Adrenal gland (tissue), 9 donors: ENCODE measurements at regions not wholly inside any gene's neighbourhood (a gene's known extent, or its start where the extent isn't known, plus 50 kb on each side); places are given as distances from the start of the nearest gene placed in this dataset.
"Not testable (repeated sequence)": the region's sequence is repeated elsewhere in the genome, so short reads cannot be mapped to it uniquely, and the experiment has no call there.

Experiments
- DNase-seq, 7 donors: peaks; one replicate each; pipeline ENCODE4 v3.0.0-alpha.2; 2019 to 2020
- H3K27ac ChIP-seq, 5 donors: fragments of 200-600 bp; sonication (generic) in 4 of 5; 1 replicate in 3 of 5; 2 replicates in 2 of 5; pipeline versions ENCODE4 v1.5.1 to v1.8.0; 2016 to 2020; ENCODE audit warnings: mild to moderate bottlenecking in 1 of 5
- H3K27me3 ChIP-seq: fragments of 200-600 bp; 2 replicates; pipeline ENCODE4 v1.8.0; 2021
- H3K36me3 ChIP-seq, 2 donors: fragments of 200-600 bp; replicated peaks in 1 of 2; 1 replicate in 1 of 2; 2 replicates in 1 of 2; pipeline versions ENCODE4 v1.5.1 to v1.8.0; 2018 to 2022
- H3K4me1 ChIP-seq, 2 donors: fragments of 200-600 bp; replicated peaks in 1 of 2; 1 replicate in 1 of 2; 2 replicates in 1 of 2; pipeline versions ENCODE4 v1.5.1 to v1.8.0; 2018 to 2021
- H3K4me3 ChIP-seq, 4 donors: fragments of 200-600 bp; sonication (generic) in 3 of 4; one replicate each; pipeline ENCODE4 v1.5.1; 2016 to 2018
- H3K9me3 ChIP-seq, 3 donors: fragments of 200-600 bp; sonication (generic) in 1 of 3; replicated peaks in 1 of 3; 1 replicate in 2 of 3; 2 replicates in 1 of 3; pipeline versions ENCODE4 v1.5.1 to v1.8.0; 2016 to 2021
- CTCF ChIP-seq, 6 experiments: fragments of 450-650 bp in 4 of 6; fragments of 200-600 bp in 2 of 6; sonication (generic) in 1 of 6; IDR thresholded peaks; 1 replicate in 5 of 6; 2 replicates in 1 of 6; pipeline versions ENCODE4 v1.5.1 to v1.8.0; 2016 to 2021; ENCODE audit warnings: antibody characterized with exemption in 6 of 6, mild to moderate bottlenecking in 2 of 6, moderate library complexity in 1 of 6
- POLR2A ChIP-seq, 2 donors: fragments of 450-650 bp; IDR thresholded peaks; one replicate each; pipeline ENCODE4 v1.6.1; 2017; ENCODE audit warnings: antibody characterized with exemption in 2 of 2, mild to moderate bottlenecking in 2 of 2, moderate library complexity in 1 of 2
- WGBS, 4 donors: extraction: QIAGEN DNeasy Blood & Tissue Kit in 2 of 4; methylation state at CpG; one replicate each; pipeline versions ENCODE4 v1.1.5 to v1.1.7; 2013 to 2017; 5-methylcytosine and 5-hydroxymethylcytosine counted together
- intact Hi-C, 2 donors: fragments of 100-400 bp; cut with DNase I; formaldehyde crosslinking; loops; one replicate each; pipeline versions ENCODE4 v1.14.1 to v1.15.0; 2022 to 2023
- donor health status: healthy with polysubstance abuse.
- donor health status: Bipolar disorder and iron deficiency.
- donor health status: DM: yes; HTN: yes; CAD: no.
- donor health status: DM: no; HTN: no; CAD: no.
- donor health status: DM: no; HTN: no; CAD: no.

GRCh38 chr1:118483245-118484006, 298.4 kb upstream of the SPAG17 start:
- no peaks in the 10 kb centered on the region for H3K36me3 ChIP-seq
- H3K4me3 ChIP-seq = no peak overlapping the region
- H3K27ac ChIP-seq = no peak overlapping the region
- no peaks in the 10 kb centered on the region for H3K4me1 ChIP-seq
- no peaks in the 10 kb centered on the region for H3K9me3 ChIP-seq
- H3K27me3 ChIP-seq = no peaks in the 10 kb centered on the region
- TF ChIP-seq POLR2A (IDR thresholded peaks at IDR 0.05) = no peak
- TF ChIP-seq CTCF (IDR thresholded peaks at IDR 0.05) = no peak
- intact Hi-C loops = no loop called here
- no peak for DNase-seq
- 63 to 75% (median 65%) methylated on average over 3 of the region's 3 CpGs for WGBS, 4 donors

- H3K27me3 ChIP-seq = no peaks in the 10 kb centered on the region
- TF ChIP-seq POLR2A (IDR thresholded peaks at IDR 0.05) = no peak
- TF ChIP-seq CTCF (IDR thresholded peaks at IDR 0.05) = no peak
- no peaks in the 10 kb centered on the region for H3K9me3 ChIP-seq
- WGBS, 4 donors = 38 to 62% (median 49%) methylated on average over 2 of the region's 2 CpGs
- H3K4me3 ChIP-seq = no peak overlapping the region
- no peak overlapping the region for H3K27ac ChIP-seq
- intact Hi-C loops = no loop called here
- no peak for DNase-seq
- H3K36me3 ChIP-seq = no peaks in the 10 kb centered on the region
- H3K4me1 ChIP-seq = no peaks in the 10 kb centered on the region
Measured at GRCh38 chr1:118481126-118481525, 296.1 kb upstream of the SPAG17 start.

- intact Hi-C loops = no loop called here
- TF ChIP-seq CTCF (IDR thresholded peaks at IDR 0.05) (no peak), POLR2A (IDR thresholded peaks at IDR 0.05) (no peak)
- no peaks in the 10 kb centered on the region for H3K36me3 ChIP-seq
Measured at GRCh38 chr1:118479351-118479750, 294.3 kb upstream of the SPAG17 start.

GRCh38 chr1:118473825-118474224, 288.8 kb upstream of the SPAG17 start:
- TF ChIP-seq POLR2A (IDR thresholded peaks at IDR 0.05) (no peak), CTCF (IDR thresholded peaks at IDR 0.05) (no peak)

More at GRCh38 chr1:118479351-118479750, 294.3 kb upstream of the SPAG17 start:
- no peak for DNase-seq
- Histone ChIP-seq H3K4me1 (no peaks in the 10 kb centered on the region), H3K9me3 (no peaks in the 10 kb centered on the region), H3K27me3 (no peaks in the 10 kb centered on the region), H3K27ac (no peak overlapping the region), H3K4me3 (no peak overlapping the region)
- WGBS, 4 donors = 81 to 89% (median 86%) methylated on average over 3 of the region's 3 CpGs

GRCh38 chr1:118464460-118464859, 279.4 kb upstream of the SPAG17 start:
- H3K4me3 ChIP-seq, H3K9me3 ChIP-seq, H3K27ac ChIP-seq, H3K27me3 ChIP-seq, intact Hi-C loops, H3K4me1 ChIP-seq, DNase-seq, H3K36me3 ChIP-seq: not testable (repeated sequence)
- 79 to 85% (median 82%) methylated on average over 8 of the region's 8 CpGs for WGBS, 4 donors

More at GRCh38 chr1:118473825-118474224, 288.8 kb upstream of the SPAG17 start:
- 53 to 64% (median 59%) methylated on average over 4 of the region's 4 CpGs for WGBS, 4 donors
- DNase-seq = no peak
- Histone ChIP-seq H3K4me1 (no peaks in the 10 kb centered on the region), H3K27ac (no peak overlapping the region), H3K4me3 (no peak overlapping the region), H3K27me3 (no peaks in the 10 kb centered on the region), H3K9me3 (no peaks in the 10 kb centered on the region), H3K36me3 (no peaks in the 10 kb centered on the region)
- intact Hi-C loops = no loop called here
